DOHH2 (cell line): ENCODE measurements at regions not wholly inside any gene's neighbourhood (a gene's known extent, or its start where the extent isn't known, plus 50 kb on each side); places are given as distances from the start of the nearest gene placed in this dataset.

ENCODE experiments used
- H3F3A ChIP-seq: fragments of 200-600 bp; sonication (generic), shearing (Covaris generic); 2 replicates; pipeline ENCODE4 v1.6.0; 2016; ENCODE audit warnings: antibody characterized with exemption, mild to moderate bottlenecking; ENCODE audit not compliant: control insufficient read depth, insufficient read depth
- H3K27ac ChIP-seq: fragments of 200-600 bp; sonication (generic); 2 replicates; pipeline ENCODE4 v1.5.1; 2014; ENCODE audit warnings: low read depth, mild to moderate bottlenecking, low read length, moderate library complexity
- H3K27me3 ChIP-seq: fragments of 200-600 bp; sonication (generic); 2 replicates; pipeline ENCODE4 v1.6.1; 2014; ENCODE audit warnings: mild to moderate bottlenecking, low read length, mixed read lengths; ENCODE audit not compliant: control insufficient read depth
- H3K36me3 ChIP-seq: fragments of 200-600 bp; sonication (generic); 2 replicates; pipeline ENCODE4 v1.6.1; 2014; ENCODE audit warnings: mild to moderate bottlenecking, low read length, moderate library complexity, mixed read lengths; ENCODE audit not compliant: control insufficient read depth
- H3K4me1 ChIP-seq: fragments of 200-600 bp; sonication (generic); 2 replicates; pipeline ENCODE4 v1.6.1; 2014; ENCODE audit warnings: mild to moderate bottlenecking, low read length, mixed read lengths; ENCODE audit not compliant: control insufficient read depth
- H3K4me2 ChIP-seq: fragments of 200-600 bp; sonication (generic); 2 replicates; pipeline ENCODE4 v1.6.0; 2014; ENCODE audit warnings: mild to moderate bottlenecking, low read length, moderate library complexity
- H3K4me3 ChIP-seq: fragments of 200-600 bp; sonication (generic); 2 replicates; pipeline ENCODE4 v1.5.1; 2014; ENCODE audit warnings: mild to moderate bottlenecking, low read length, mixed read lengths
- H3K79me2 ChIP-seq: fragments of 200-600 bp; sonication (generic); 2 replicates; pipeline ENCODE4 v1.6.1; 2014; ENCODE audit warnings: mild to moderate bottlenecking, low read length, mixed read lengths; ENCODE audit not compliant: control insufficient read depth
- H3K9me2 ChIP-seq: fragments of 200-600 bp; sonication (generic); replicated peaks from 2 replicates; pipeline ENCODE4 v1.6.1; 2014; ENCODE audit warnings: mild to moderate bottlenecking, low read length, mixed read lengths; ENCODE audit not compliant: control insufficient read depth
- H3K9me3 ChIP-seq: fragments of 200-600 bp; sonication (generic); 2 replicates; pipeline ENCODE4 v1.6.1; 2014; ENCODE audit warnings: antibody characterized with exemption, low read length, mixed read lengths; ENCODE audit not compliant: control insufficient read depth, insufficient read depth
- H4K20me1 ChIP-seq: fragments of 200-600 bp; sonication (generic); 2 replicates; pipeline ENCODE4 v1.6.0; 2014; ENCODE audit warnings: low read depth, mild to moderate bottlenecking, antibody characterized with exemption, low read length, moderate library complexity; ENCODE audit not compliant: control insufficient read depth, insufficient read depth
- CTCF ChIP-seq: fragments of 200-600 bp; sonication (generic); IDR thresholded peaks from one replicate; pipeline ENCODE4 v1.5.1; 2014; ENCODE audit warnings: antibody characterized with exemption, mild to moderate bottlenecking, low read depth, low read length; ENCODE audit not compliant: poor library complexity, severe bottlenecking
- EZH2phosphoT487 ChIP-seq: fragments of 200-600 bp; sonication (generic); IDR thresholded peaks from 2 replicates; pipeline ENCODE4 v1.6.1; 2017; ENCODE audit warnings: borderline replicate concordance, mild to moderate bottlenecking, antibody characterized with exemption, low read length, moderate library complexity, mixed read lengths

GRCh38 chr7:17205910-17206309 lies 92.5 kb upstream of the AHR start:
- no peaks in the 10 kb centered on the region for H3K27me3 ChIP-seq
- no peak overlapping the region for H3K4me2 ChIP-seq
- no peaks in the 10 kb centered on the region for H3K9me3 ChIP-seq
- H3K9me2 ChIP-seq: no peaks in the 10 kb centered on the region
- H3K36me3 ChIP-seq: no peaks in the 10 kb centered on the region
- H3K79me2 ChIP-seq: no peaks in the 10 kb centered on the region
- H3F3A ChIP-seq: no peaks in the 10 kb centered on the region
- H3K4me3 ChIP-seq: no peak overlapping the region
- no peak overlapping the region for H3K27ac ChIP-seq
- H3K4me1 ChIP-seq: no peaks in the 10 kb centered on the region
- H4K20me1 ChIP-seq: no peaks in the 10 kb centered on the region
- TF ChIP-seq EZH2phosphoT487 (no peak), CTCF (no peak)

DNA sequence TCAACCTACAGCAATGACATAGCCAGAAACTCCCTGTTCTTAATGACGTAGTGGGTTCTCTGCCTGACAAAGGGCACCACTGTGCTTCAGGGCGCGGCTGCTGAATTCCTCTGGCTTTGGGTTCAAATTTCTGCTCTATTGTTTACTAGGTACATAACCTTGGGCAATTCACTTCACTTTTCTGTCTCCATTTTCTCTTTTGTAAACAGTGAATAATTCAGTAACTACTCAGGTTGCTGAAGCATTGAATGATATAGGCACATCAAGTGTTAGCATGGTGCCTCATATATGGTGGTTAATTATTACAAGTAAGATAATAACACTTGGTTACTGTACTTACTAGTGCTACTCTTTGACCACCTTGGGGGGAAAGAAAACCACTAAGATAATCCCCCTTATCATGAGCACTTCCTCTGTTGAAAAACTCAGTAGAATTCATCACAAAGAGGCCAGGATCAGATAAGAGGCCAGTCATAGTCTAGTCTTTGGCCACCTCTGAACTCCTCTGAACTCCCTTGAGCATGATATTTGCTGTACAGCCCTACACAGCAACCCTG lies 92.0 kb upstream of the AHR start:
- TF ChIP-seq CTCF (no peak), EZH2phosphoT487 (no peak)
- Histone ChIP-seq H3K27ac (no peak overlapping the region), H3K27me3 (no peaks in the 10 kb centered on the region), H3K4me3 (no peak overlapping the region), H3K9me2 (no peaks in the 10 kb centered on the region), H3K4me1 (no peaks in the 10 kb centered on the region), H3F3A (no peaks in the 10 kb centered on the region), H3K79me2 (no peaks in the 10 kb centered on the region), H4K20me1 (no peaks in the 10 kb centered on the region), H3K9me3 (no peaks in the 10 kb centered on the region), H3K36me3 (no peaks in the 10 kb centered on the region), H3K4me2 (no peak overlapping the region)

GRCh38 chr7:17207220-17207619 lies 91.2 kb upstream of the AHR start:
- Histone ChIP-seq H3K36me3 (no peaks in the 10 kb centered on the region), H4K20me1 (no peaks in the 10 kb centered on the region), H3K27ac (no peak overlapping the region), H3K27me3 (no peaks in the 10 kb centered on the region), H3K4me1 (no peaks in the 10 kb centered on the region), H3K9me2 (no peaks in the 10 kb centered on the region), H3K4me3 (no peak overlapping the region), H3F3A (no peaks in the 10 kb centered on the region), H3K4me2 (no peak overlapping the region), H3K9me3 (no peaks in the 10 kb centered on the region), H3K79me2 (no peaks in the 10 kb centered on the region)
- no peak for TF ChIP-seq CTCF
- no peak for TF ChIP-seq EZH2phosphoT487
